Right cardiac atrium (tissue), 5 donors: ENCODE measurements at regions not wholly inside any gene's neighbourhood (a gene's known extent, or its start where the extent isn't known, plus 50 kb on each side); places are given as distances from the start of the nearest gene placed in this dataset.

Experiments used
- ATAC-seq, 2 donors: fragments of 200-7000 bp; cut with Tn5 transposase; one replicate each; pipeline versions ENCODE4 v1.8.0 to v1.9.1; 2020; ENCODE audit warnings: moderate library complexity in 2 of 2, mild to moderate bottlenecking in 1 of 2
- DNase-seq, 3 donors: peaks; one replicate each; pipeline ENCODE4 v3.0.0-alpha.2; 2020
- H3K27ac ChIP-seq: one replicate; pipeline ENCODE4 v1.5.1; 2013; ENCODE audit warnings: mild to moderate bottlenecking, low read length, control low read depth, moderate library complexity
- H3K27me3 ChIP-seq: one replicate; pipeline ENCODE4 v1.6.1; 2013; ENCODE audit not compliant: control insufficient read depth, insufficient read depth
- H3K4me1 ChIP-seq: one replicate; pipeline ENCODE4 v1.6.1; 2013; ENCODE audit warnings: low read length; ENCODE audit not compliant: control insufficient read depth, insufficient read depth
- H3K4me3 ChIP-seq: one replicate; pipeline ENCODE4 v1.5.1; 2013; ENCODE audit warnings: low read length, control low read depth
- H3K9me3 ChIP-seq: one replicate; pipeline ENCODE4 v1.6.1; 2013; ENCODE audit warnings: low read length; ENCODE audit not compliant: control insufficient read depth
- WGBS: extraction: QIAGEN DNeasy Blood & Tissue Kit; methylation state at CpG from one replicate; pipeline ENCODE4 v1.1.7; 2013; 5-methylcytosine and 5-hydroxymethylcytosine counted together
- intact Hi-C, 4 donors: fragments of 100-400 bp; cut with DNase I; formaldehyde crosslinking; loops; one replicate each; pipeline versions ENCODE4 v1.11.0 to v1.14.0; 2022 to 2023
- donor health status: healthy with polysubstance abuse.
- donor health status: DM: no; HTN: yes; CAD: no.
- donor health status: DM: no; HTN: no; CAD: no.
- donor health status: DM: no; HTN: yes; CAD: no; lungs with severe emphysema.
- donor health status: DM: yes; HTN: yes; CAD: no.

GRCh38 chr6:130518588-130518987, 152.8 kb downstream of the TMEM200A start:
- H3K4me1 ChIP-seq = no peaks in the 10 kb centered on the region
- ATAC-seq (no peak), DNase-seq (no peak)
- no peak overlapping the region for H3K27ac ChIP-seq
- no peak overlapping the region for H3K4me3 ChIP-seq
- intact Hi-C loops = no loop called here
- H3K27me3 ChIP-seq = no peaks in the 10 kb centered on the region
- H3K9me3 ChIP-seq = no peaks in the 10 kb centered on the region

GRCh38 chr6:130520221-130520620, 154.4 kb downstream of the TMEM200A start:
- WGBS = 50% methylated on average over 3 of the region's 3 CpGs
- intact Hi-C loops = no loop called here
- no peaks in the 10 kb centered on the region for H3K9me3 ChIP-seq

GRCh38 chr6:130520801-130521200, 155.0 kb downstream of the TMEM200A start:
- intact Hi-C loops = no loop called here
- WGBS = 62% methylated on average over 3 of the region's 3 CpGs
- DNase-seq (no peak), ATAC-seq (no peak)
- no peaks in the 10 kb centered on the region for H3K9me3 ChIP-seq
- H3K27ac ChIP-seq = no peak overlapping the region
- no peaks in the 10 kb centered on the region for H3K4me1 ChIP-seq
- no peaks in the 10 kb centered on the region for H3K27me3 ChIP-seq
- H3K4me3 ChIP-seq = no peak overlapping the region

More at GRCh38 chr6:130520221-130520620, 154.4 kb downstream of the TMEM200A start:
- no peaks in the 10 kb centered on the region for H3K27me3 ChIP-seq
- DNase-seq (no peak), ATAC-seq (no peak)
- H3K4me1 ChIP-seq = no peaks in the 10 kb centered on the region
- no peak overlapping the region for H3K4me3 ChIP-seq
- no peak overlapping the region for H3K27ac ChIP-seq

- no peaks in the 10 kb centered on the region for H3K9me3 ChIP-seq
- intact Hi-C loops = no loop called here
- H3K4me3 ChIP-seq = no peak overlapping the region
- H3K27ac ChIP-seq = no peak overlapping the region
- H3K4me1 ChIP-seq = no peaks in the 10 kb centered on the region
- DNase-seq (no peak), ATAC-seq (no peak)
- WGBS = 91% methylated on average over 5 of the region's 5 CpGs
- H3K27me3 ChIP-seq = no peaks in the 10 kb centered on the region
Measured at GRCh38 chr6:130524552-130524951, 158.7 kb downstream of the TMEM200A start.

GRCh38 chr6:130525408-130525807, 159.6 kb downstream of the TMEM200A start:
- H3K27ac ChIP-seq = no peak overlapping the region
- H3K4me3 ChIP-seq = no peak overlapping the region
- H3K27me3 ChIP-seq = no peaks in the 10 kb centered on the region
- DNase-seq (no peak), ATAC-seq (no peak)
- WGBS = 85% methylated on average over 1 of the region's 1 CpG
- intact Hi-C loops = no loop called here
- H3K4me1 ChIP-seq = no peaks in the 10 kb centered on the region
- H3K9me3 ChIP-seq = no peaks in the 10 kb centered on the region

GRCh38 chr6:130526466-130526865, 160.6 kb downstream of the TMEM200A start:
- WGBS = 63% methylated on average over 3 of the region's 3 CpGs
- H3K27ac ChIP-seq = no peak overlapping the region
- no peak for DNase-seq
- no peaks in the 10 kb centered on the region for H3K4me1 ChIP-seq
- no peaks in the 10 kb centered on the region for H3K27me3 ChIP-seq
- no peak for ATAC-seq
- no peaks in the 10 kb centered on the region for H3K9me3 ChIP-seq
- H3K4me3 ChIP-seq = no peak overlapping the region
- intact Hi-C loops = no loop called here

GRCh38 chr6:130527173-130527572, 161.4 kb downstream of the TMEM200A start:
- H3K27ac ChIP-seq = no peak overlapping the region
- no peaks in the 10 kb centered on the region for H3K27me3 ChIP-seq
- WGBS = 65% methylated on average over 1 of the region's 1 CpG
- intact Hi-C loops = no loop called here
- DNase-seq (no peak), ATAC-seq (no peak)
- H3K4me3 ChIP-seq = no peak overlapping the region
- H3K9me3 ChIP-seq = no peaks in the 10 kb centered on the region
- H3K4me1 ChIP-seq = no peaks in the 10 kb centered on the region

GRCh38 chr6:130529569-130530149, 163.8 kb downstream of the TMEM200A start:
- no peaks in the 10 kb centered on the region for H3K9me3 ChIP-seq
- intact Hi-C loops = no loop called here

GRCh38 chr6:130534627-130535026, 168.8 kb downstream of the TMEM200A start:
- H3K4me1 ChIP-seq = no peaks in the 10 kb centered on the region
- WGBS = 72% methylated on average over 3 of the region's 3 CpGs
- ATAC-seq (no peak), DNase-seq (no peak)
- no peaks in the 10 kb centered on the region for H3K9me3 ChIP-seq
- H3K27ac ChIP-seq = no peak overlapping the region
- H3K27me3 ChIP-seq = no peaks in the 10 kb centered on the region
- intact Hi-C loops = no loop called here
- H3K4me3 ChIP-seq = no peak overlapping the region

More at GRCh38 chr6:130529569-130530149, 163.8 kb downstream of the TMEM200A start:
- no peak for ATAC-seq
- Histone ChIP-seq H3K4me1 (no peaks in the 10 kb centered on the region), H3K27ac (no peak overlapping the region), H3K27me3 (no peaks in the 10 kb centered on the region), H3K4me3 (no peak overlapping the region)
- DNase-seq = no peak
- WGBS = 88% methylated on average over 8 of the region's 8 CpGs

- no peaks in the 10 kb centered on the region for H3K9me3 ChIP-seq
- DNase-seq = no peak
- ATAC-seq = no peak
- no peak overlapping the region for H3K4me3 ChIP-seq
- H3K4me1 ChIP-seq = no peaks in the 10 kb centered on the region
- H3K27ac ChIP-seq = no peak overlapping the region
- intact Hi-C loops = no loop called here
- WGBS = 86% methylated on average over 2 of the region's 2 CpGs
- H3K27me3 ChIP-seq = no peaks in the 10 kb centered on the region
Measured at GRCh38 chr6:130535242-130535641, 169.4 kb downstream of the TMEM200A start.

GRCh38 chr6:130537447-130537846, 171.6 kb downstream of the TMEM200A start:
- ATAC-seq (no peak), DNase-seq (no peak)
- intact Hi-C loops = no loop called here
- Histone ChIP-seq H3K27ac (no peak overlapping the region), H3K27me3 (no peaks in the 10 kb centered on the region), H3K9me3 (no peaks in the 10 kb centered on the region), H3K4me1 (no peaks in the 10 kb centered on the region), H3K4me3 (no peak overlapping the region)
- WGBS = 86% methylated on average over 1 of the region's 1 CpG

- Histone ChIP-seq H3K9me3 (no peaks in the 10 kb centered on the region), H3K4me1 (no peaks in the 10 kb centered on the region), H3K4me3 (no peak overlapping the region), H3K27ac (no peak overlapping the region), H3K27me3 (no peaks in the 10 kb centered on the region)
- ATAC-seq (no peak), DNase-seq (no peak)
- intact Hi-C loops = no loop called here
- 47% methylated on average over 3 of the region's 3 CpGs for WGBS
Measured at GRCh38 chr6:130547723-130548122, 181.9 kb downstream of the TMEM200A start.
